GM12892 (cell line): ENCODE measurements at regions not wholly inside any gene's neighbourhood (a gene's known extent, or its start where the extent isn't known, plus 50 kb on each side); places are given as distances from the start of the nearest gene placed in this dataset.

Source experiments
- POLR2A ChIP-seq: IDR thresholded peaks from 2 replicates; pipeline ENCODE4 v1.6.1; 2011; ENCODE audit warnings: low read depth, low read length, control low read depth
- TAF1 ChIP-seq: IDR thresholded peaks from 2 replicates; pipeline ENCODE4 v1.6.1; 2011; ENCODE audit warnings: low read depth, mild to moderate bottlenecking, control low read depth, low read length, borderline replicate concordance

- TF ChIP-seq POLR2A (no peak), TAF1 (no peak)
These were observed 2302.9 kb downstream of the MAT2B start for GRCh38 chr5:165808335-165808734.
